ENCODE measurements at regions not wholly inside any gene's neighbourhood (a gene's known extent, or its start where the extent isn't known, plus 50 kb on each side); places are given as distances from the start of the nearest gene placed in this dataset.
"Not testable (repeated sequence)": the region's sequence is repeated elsewhere in the genome, so short reads cannot be mapped to it uniquely, and the experiment has no call there.

- not testable (repeated sequence) for DNase-seq
Measured at GRCh38 chr15:22519213-22519612, 60.5 kb downstream of the GOLGA6L22 start.

- DNase-seq, result not testable (repeated sequence)
Measured at GRCh38 chr15:22526537-22526936, 67.8 kb downstream of the GOLGA6L22 start.

- DNase-seq, result not testable (repeated sequence)
Measured at GRCh38 chr15:22527016-22527415, 68.3 kb downstream of the GOLGA6L22 start.

GRCh38 chr15:22529200-22529599 lies 70.5 kb downstream of the GOLGA6L22 start:
- not testable (repeated sequence) for DNase-seq

- not testable (repeated sequence) for DNase-seq
Measured at GRCh38 chr15:22559701-22560100, 101.0 kb downstream of the GOLGA6L22 start.

GRCh38 chr15:22561716-22562115 lies 103.0 kb downstream of the GOLGA6L22 start:
- not testable (repeated sequence) for DNase-seq

GRCh38 chr15:22566510-22566909 lies 107.8 kb downstream of the GOLGA6L22 start:
- DNase-seq, result not testable (repeated sequence)

GRCh38 chr15:22569486-22569885 lies 110.8 kb downstream of the GOLGA6L22 start:
- not testable (repeated sequence) for DNase-seq

- not testable (repeated sequence) for DNase-seq
Measured at GRCh38 chr15:22572152-22572735, 113.5 kb downstream of the GOLGA6L22 start.

- DNase-seq, result not testable (repeated sequence)
Measured at GRCh38 chr15:22572792-22573191, 114.1 kb downstream of the GOLGA6L22 start.

GRCh38 chr15:22577828-22578227 lies 119.1 kb downstream of the GOLGA6L22 start:
- not testable (repeated sequence) for DNase-seq

- not testable (repeated sequence) for DNase-seq
Measured at GRCh38 chr15:22579213-22579612, 120.5 kb downstream of the GOLGA6L22 start.

- DNase-seq, result not testable (repeated sequence)
Measured at GRCh38 chr15:22587391-22587790, 128.7 kb downstream of the GOLGA6L22 start.

- DNase-seq, result not testable (repeated sequence)
Measured at GRCh38 chr15:22598552-22598951, 139.8 kb downstream of the GOLGA6L22 start.

- DNase-seq, result not testable (repeated sequence)
Measured at GRCh38 chr15:22599526-22600320, 141.0 kb downstream of the GOLGA6L22 start.

- DNase-seq, result not testable (repeated sequence)
Measured at GRCh38 chr15:22616976-22617375, 158.3 kb downstream of the GOLGA6L22 start.

GRCh38 chr15:22631789-22632188 lies 154.7 kb upstream of the NIPA1 start:
- not testable (repeated sequence) for DNase-seq

GRCh38 chr15:22639983-22640382 lies 146.5 kb upstream of the NIPA1 start:
- not testable (repeated sequence) for DNase-seq

GRCh38 chr15:22649458-22649857 lies 137.0 kb upstream of the NIPA1 start:
- not testable (repeated sequence) for DNase-seq

GRCh38 chr15:22651179-22651578 lies 135.3 kb upstream of the NIPA1 start:
- DNase-seq, result not testable (repeated sequence)

- DNase-seq, result peak in 1 of 2 experiments; percentile 5
Measured at GRCh38 chr15:22664294-22665058, 122.0 kb upstream of the NIPA1 start.

- peak in 1 of 2 experiments; percentile 45 for DNase-seq
Measured at GRCh38 chr15:22665059-22665702, 121.3 kb upstream of the NIPA1 start.

- not testable (repeated sequence) for DNase-seq
Measured at GRCh38 chr15:22665711-22666110, 120.7 kb upstream of the NIPA1 start.

Data from SW 1271 (cell line).